ENCODE measurements at regions not wholly inside any gene's neighbourhood (a gene's known extent, or its start where the extent isn't known, plus 50 kb on each side); places are given as distances from the start of the nearest gene placed in this dataset.

DNA sequence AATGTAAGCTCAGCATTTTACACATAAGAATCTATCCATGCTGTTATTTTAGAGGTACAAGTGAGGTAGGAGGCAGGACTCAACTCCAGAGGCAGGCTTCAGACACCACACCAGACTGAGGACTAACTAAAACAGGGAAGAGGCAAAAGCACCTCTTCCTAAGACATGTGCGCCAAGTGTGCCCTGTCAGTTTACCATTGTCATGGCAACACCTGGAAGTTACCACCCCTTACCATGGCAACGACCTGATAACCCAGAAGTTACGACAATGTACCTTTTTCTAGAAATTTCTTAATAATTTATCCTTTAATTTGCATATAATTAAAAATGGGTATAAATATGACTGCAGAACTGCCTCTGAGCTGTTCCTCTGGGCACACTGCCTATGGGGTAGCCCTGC is 160.1 kb downstream of the FAM124B start:
- TF ChIP-seq POLR2A (IDR thresholded peaks at IDR 0.05) (no peak), CTCF (IDR thresholded peaks at IDR 0.05) (no peak)
- Histone ChIP-seq H3K4me1 (no peaks in the 10 kb centered on the region), H3K36me3 (no peaks in the 10 kb centered on the region), H3K4me3 (no peak overlapping the region), H3K27ac (no peak overlapping the region), H3K9me3 (no peaks in the 10 kb centered on the region), H3K27me3 (no peaks in the 10 kb centered on the region)
- intact Hi-C loops (cut with DNase I): no loop called here
- ATAC-seq (no peak), DNase-seq (no peak)
- 54% methylated on average over 3 of the region's 3 CpGs for WGBS (ENCODE audit: insufficient coverage, low coverage, low lambda C conversion rate, missing lambda C conversion rate)

- DNase-seq (no peak), ATAC-seq (no peak)
- no peaks in the 10 kb centered on the region for H3K4me1 ChIP-seq
- no peak overlapping the region for H3K27ac ChIP-seq
- H3K36me3 ChIP-seq: no peaks in the 10 kb centered on the region
- 36% methylated on average over 1 of the region's 1 CpG for WGBS (ENCODE audit: insufficient coverage, low coverage, low lambda C conversion rate, missing lambda C conversion rate)
- H3K27me3 ChIP-seq: no peaks in the 10 kb centered on the region
- H3K4me3 ChIP-seq: no peak overlapping the region
- no peaks in the 10 kb centered on the region for H3K9me3 ChIP-seq
- intact Hi-C loops (cut with DNase I): no loop called here
- no peak for TF ChIP-seq CTCF (IDR thresholded peaks at IDR 0.05)
- TF ChIP-seq POLR2A (IDR thresholded peaks at IDR 0.05): no peak
Measured at GRCh38 chr2:224241001-224241400, 160.9 kb downstream of the FAM124B start.

GRCh38 chr2:224223851-224224555 is 177.9 kb downstream of the FAM124B start:
- TF ChIP-seq CTCF (IDR thresholded peaks at IDR 0.05) (no peak), POLR2A (IDR thresholded peaks at IDR 0.05) (no peak)
- intact Hi-C loops (cut with DNase I): no loop called here
- Histone ChIP-seq H3K27ac (no peak overlapping the region), H3K36me3 (no peaks in the 10 kb centered on the region), H3K4me1 (no peaks in the 10 kb centered on the region), H3K27me3 (no peaks in the 10 kb centered on the region), H3K9me3 (no peaks in the 10 kb centered on the region), H3K4me3 (no peak overlapping the region)
- DNase-seq (no peak), ATAC-seq (no peak)
- WGBS (ENCODE audit: insufficient coverage, low coverage, low lambda C conversion rate, missing lambda C conversion rate): 57% methylated on average over 2 of the region's 2 CpGs

DNA sequence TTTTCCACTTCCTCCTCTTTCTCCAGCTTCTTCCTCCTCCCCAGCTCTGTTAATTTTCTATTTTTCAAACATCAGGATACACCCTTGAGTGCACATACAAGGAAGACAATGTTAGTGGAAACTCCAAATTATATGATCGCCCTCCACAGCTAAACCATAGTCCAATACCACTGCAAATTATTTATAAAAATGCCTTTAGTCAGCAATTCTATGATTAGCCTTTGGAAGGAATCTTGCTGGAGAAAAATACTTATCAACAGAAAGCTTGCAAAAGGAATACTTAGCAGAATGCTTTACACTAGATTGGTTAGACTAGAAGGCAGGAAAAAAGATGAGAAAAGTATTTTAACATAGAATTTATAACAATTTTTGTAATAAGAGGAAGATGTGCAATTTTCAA is 178.9 kb downstream of the FAM124B start:
- ATAC-seq (no peak), DNase-seq (no peak)
- WGBS (ENCODE audit: insufficient coverage, low coverage, low lambda C conversion rate, missing lambda C conversion rate): 0% methylated on average over 1 of the region's 1 CpG
- Histone ChIP-seq H3K9me3 (no peaks in the 10 kb centered on the region), H3K4me1 (no peaks in the 10 kb centered on the region), H3K36me3 (no peaks in the 10 kb centered on the region), H3K27me3 (no peaks in the 10 kb centered on the region), H3K27ac (no peak overlapping the region), H3K4me3 (no peak overlapping the region)
- no peak for TF ChIP-seq CTCF (IDR thresholded peaks at IDR 0.05)
- intact Hi-C loops (cut with DNase I): no loop called here

DNA sequence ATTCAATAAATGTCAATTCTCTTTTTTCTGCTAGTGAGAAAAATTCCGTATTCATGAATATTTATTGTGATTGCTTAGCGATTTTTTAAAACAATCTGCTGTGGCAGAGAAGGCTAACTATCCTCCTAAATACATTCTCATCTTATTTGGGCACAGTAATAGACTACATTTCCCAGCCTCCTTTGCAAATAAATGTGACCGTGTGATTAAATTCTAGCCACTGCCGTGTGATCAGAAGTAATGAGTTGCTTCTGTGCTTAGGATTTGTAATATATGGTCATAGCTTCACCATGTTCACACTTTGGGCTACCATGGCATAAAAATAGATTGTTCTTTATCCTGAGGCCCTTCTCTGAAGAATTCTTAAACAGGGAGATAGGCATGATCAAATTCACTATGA is 179.6 kb downstream of the FAM124B start:
- 46% methylated on average over 4 of the region's 4 CpGs for WGBS (ENCODE audit: insufficient coverage, low coverage, low lambda C conversion rate, missing lambda C conversion rate)
- H3K4me1 ChIP-seq: no peaks in the 10 kb centered on the region
- no peak overlapping the region for H3K27ac ChIP-seq
- no peaks in the 10 kb centered on the region for H3K27me3 ChIP-seq
- no peak overlapping the region for H3K4me3 ChIP-seq
- H3K36me3 ChIP-seq: no peaks in the 10 kb centered on the region
- ATAC-seq: no peak
- TF ChIP-seq POLR2A (IDR thresholded peaks at IDR 0.05): no peak
- no peak for TF ChIP-seq CTCF (IDR thresholded peaks at IDR 0.05)
- DNase-seq: no peak
- intact Hi-C loops (cut with DNase I): no loop called here
- no peaks in the 10 kb centered on the region for H3K9me3 ChIP-seq

Measured in right lobe of liver (tissue), 6 donors.